CD14-positive monocyte (primary cell): ENCODE measurements at regions not wholly inside any gene's neighbourhood (a gene's known extent, or its start where the extent isn't known, plus 50 kb on each side); places are given as distances from the start of the nearest gene placed in this dataset.

Experiments
- DNase-seq, 3 donors: peaks; one replicate each; pipeline ENCODE4 v3.0.0-alpha.2; 2011 to 2022
- H2AFZ ChIP-seq: 2 replicates; pipeline ENCODE4 v1.6.0; 2012; ENCODE audit warnings: mild to moderate bottlenecking, low read depth, low read length, inconsistent platforms; ENCODE audit not compliant: insufficient read depth, poor library complexity, severe bottlenecking
- H3K27ac ChIP-seq, 2 donors: 1 replicate in 1 of 2; 2 replicates in 1 of 2; pipeline ENCODE4 v1.5.1; 2012 to 2013; ENCODE audit warnings: low read length in 2 of 2, control low read depth in 1 of 2, inconsistent platforms in 1 of 2, low read depth in 1 of 2, mild to moderate bottlenecking in 1 of 2
- H3K27me3 ChIP-seq, 2 donors: one replicate each; pipeline versions ENCODE4 v1.6.0 to v1.6.1; 2011 to 2013; ENCODE audit warnings: low read length in 2 of 2; ENCODE audit not compliant: control insufficient read depth in 2 of 2, insufficient read depth in 2 of 2
- H3K36me3 ChIP-seq, 2 donors: replicated peaks in 1 of 2; 1 replicate in 1 of 2; 2 replicates in 1 of 2; pipeline versions ENCODE4 v1.5.1 to v1.6.1; 2012 to 2013; ENCODE audit warnings: low read length in 2 of 2, control low read depth in 1 of 2, inconsistent platforms in 1 of 2, mild to moderate bottlenecking in 1 of 2; ENCODE audit not compliant: insufficient read depth in 2 of 2, control insufficient read depth in 1 of 2
- H3K4me1 ChIP-seq, 2 donors: 1 replicate in 1 of 2; 2 replicates in 1 of 2; pipeline versions ENCODE4 v1.5.1 to v1.6.1; 2012 to 2013; ENCODE audit warnings: low read length in 2 of 2, control low read depth in 1 of 2, inconsistent platforms in 1 of 2, mild to moderate bottlenecking in 1 of 2, moderate library complexity in 1 of 2; ENCODE audit not compliant: insufficient read depth in 2 of 2, control insufficient read depth in 1 of 2
- H3K4me2 ChIP-seq: replicated peaks from 2 replicates; pipeline ENCODE3; 2012; ENCODE audit warnings: low read length, moderate library complexity, mild to moderate bottlenecking; ENCODE audit not compliant: poor library complexity, severe bottlenecking; ENCODE audit errors: extremely low read depth
- H3K4me3 ChIP-seq, 3 experiments: fragments of 200-600 bp in 1 of 3; sonication (generic) in 1 of 3; replicated peaks in 1 of 3; 1 replicate in 2 of 3; 2 replicates in 1 of 3; pipeline ENCODE4 v1.5.1; 2011 to 2013; ENCODE audit warnings: low read length in 3 of 3, mild to moderate bottlenecking in 3 of 3, control low read depth in 2 of 3, low read depth in 2 of 3, inconsistent platforms in 1 of 3, moderate library complexity in 1 of 3
- H3K79me2 ChIP-seq: 2 replicates; pipeline ENCODE4 v1.6.0; 2012; ENCODE audit warnings: mild to moderate bottlenecking, control low read depth, inconsistent platforms, low read length, moderate library complexity; ENCODE audit not compliant: insufficient read depth
- H3K9ac ChIP-seq: 2 replicates; pipeline ENCODE4 v1.6.0; 2017; ENCODE audit warnings: low read length, mild to moderate bottlenecking; ENCODE audit not compliant: insufficient read depth, poor library complexity, severe bottlenecking
- H3K9me3 ChIP-seq, 2 donors: replicated peaks in 1 of 2; 1 replicate in 1 of 2; 2 replicates in 1 of 2; pipeline versions ENCODE4 v1.5.1 to v1.6.1; 2012 to 2013; ENCODE audit warnings: low read length in 2 of 2, control low read depth in 1 of 2; ENCODE audit not compliant: control insufficient read depth in 1 of 2, insufficient read depth in 1 of 2
- H4K20me1 ChIP-seq: 2 replicates; pipeline ENCODE4 v1.6.0; 2012; ENCODE audit warnings: mild to moderate bottlenecking, low read length, control low read depth, moderate library complexity; ENCODE audit not compliant: insufficient read depth
- H3K27ac Mint-ChIP-seq, 7 donors: one replicate each; pipeline ENCODE4 v1.8.0; 2020; ENCODE audit warnings: mild to moderate bottlenecking in 7 of 7, mixed read lengths in 7 of 7, moderate library complexity in 6 of 7, inconsistent platforms in 2 of 7
- H3K27me3 Mint-ChIP-seq, 3 donors: one replicate each; pipeline ENCODE4 v1.8.0; 2021 to 2022; ENCODE audit warnings: low read depth in 3 of 3, mild to moderate bottlenecking in 3 of 3, mixed read lengths in 3 of 3, moderate library complexity in 3 of 3, inconsistent platforms in 1 of 3
- H3K36me3 Mint-ChIP-seq, 2 donors: one replicate each; pipeline ENCODE4 v1.8.0; 2020; ENCODE audit warnings: mixed read lengths in 2 of 2, inconsistent platforms in 1 of 2, mild to moderate bottlenecking in 1 of 2
- H3K4me1 Mint-ChIP-seq: one replicate; pipeline ENCODE4 v1.8.0; 2020; ENCODE audit warnings: mild to moderate bottlenecking, mixed read lengths
- H3K4me3 Mint-ChIP-seq, 2 donors: one replicate each; pipeline ENCODE4 v1.8.0; 2020; ENCODE audit warnings: mild to moderate bottlenecking in 2 of 2, mixed read lengths in 2 of 2, moderate library complexity in 1 of 2
- H3K9me3 Mint-ChIP-seq, 7 donors: one replicate each; pipeline ENCODE4 v1.8.0; 2020 to 2022; ENCODE audit warnings: mixed read lengths in 7 of 7, mild to moderate bottlenecking in 6 of 7, moderate library complexity in 6 of 7, inconsistent platforms in 2 of 7
- WGBS: methylation state at CpG from one replicate; pipeline ENCODE4 v1.1.5; 2013; ENCODE audit warnings: missing lambda C conversion rate; ENCODE audit not compliant: insufficient coverage; 5-methylcytosine and 5-hydroxymethylcytosine counted together
- intact Hi-C, 2 donors: fragments of 100-400 bp; cut with micrococcal nuclease; formaldehyde crosslinking; loops; one replicate each; pipeline versions ENCODE4 v1.15.0 to v1.15.1; 2023
- TF ChIP-seq, protein P1 (sequence below): fragments of 200-600 bp; IDR thresholded peaks from one replicate; pipeline ENCODE4 v1.8.0; 2022; ENCODE audit warnings: antibody characterized with exemption, mild to moderate bottlenecking

DNA sequence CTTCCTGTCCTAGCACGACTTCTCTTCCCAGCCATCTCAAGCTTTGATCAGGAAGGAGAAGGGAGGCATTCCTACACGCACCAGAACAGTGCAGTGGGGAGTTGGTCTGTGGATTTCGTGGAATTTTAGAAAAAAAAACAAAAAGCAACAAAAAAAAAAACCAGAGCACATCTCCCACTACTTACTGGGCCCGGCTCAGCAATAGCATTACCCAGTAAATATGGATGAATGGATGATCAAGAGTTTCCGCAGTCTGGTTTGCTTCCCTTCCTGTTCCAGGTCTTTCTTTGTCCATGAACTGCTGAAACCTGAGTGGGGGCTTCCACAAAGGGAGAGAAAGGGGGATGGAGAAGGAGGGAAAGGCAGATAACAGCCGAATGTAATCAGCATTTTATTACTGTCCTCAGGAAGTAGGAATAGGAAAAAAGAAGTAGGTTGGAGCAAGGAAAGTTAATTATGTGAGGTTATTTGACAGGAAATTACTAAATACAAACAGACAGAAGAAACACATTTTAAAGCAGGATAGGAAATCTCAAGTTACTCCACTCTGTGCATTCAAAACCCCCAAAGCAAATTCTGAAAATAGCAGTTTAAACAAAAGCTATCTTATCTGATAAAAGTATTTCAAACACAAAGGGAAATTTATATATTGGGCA lies 349.0 kb downstream of the PRL start:
- H3K4me1 Mint-ChIP-seq: peaks cover 12% of the 10 kb centered on the region

GRCh38 chr6:21949211-21949801 lies 347.5 kb downstream of the PRL start:
- peaks cover 0 to 6% of the 10 kb centered on the region in 2 donors for H3K4me1 ChIP-seq
- Mint-ChIP-seq H3K4me3 (no peak overlapping the region), H3K4me1 (peaks cover 17% of the 10 kb centered on the region), H3K27me3 (no peaks in the 10 kb centered on the region), H3K36me3 (no peaks in the 10 kb centered on the region), H3K9me3 (no peaks in the 10 kb centered on the region), H3K27ac (no peak overlapping the region)
- no peak overlapping the region for H3K9ac ChIP-seq
- no peak overlapping the region for H3K27ac ChIP-seq
- TF ChIP-seq, protein P1, sequence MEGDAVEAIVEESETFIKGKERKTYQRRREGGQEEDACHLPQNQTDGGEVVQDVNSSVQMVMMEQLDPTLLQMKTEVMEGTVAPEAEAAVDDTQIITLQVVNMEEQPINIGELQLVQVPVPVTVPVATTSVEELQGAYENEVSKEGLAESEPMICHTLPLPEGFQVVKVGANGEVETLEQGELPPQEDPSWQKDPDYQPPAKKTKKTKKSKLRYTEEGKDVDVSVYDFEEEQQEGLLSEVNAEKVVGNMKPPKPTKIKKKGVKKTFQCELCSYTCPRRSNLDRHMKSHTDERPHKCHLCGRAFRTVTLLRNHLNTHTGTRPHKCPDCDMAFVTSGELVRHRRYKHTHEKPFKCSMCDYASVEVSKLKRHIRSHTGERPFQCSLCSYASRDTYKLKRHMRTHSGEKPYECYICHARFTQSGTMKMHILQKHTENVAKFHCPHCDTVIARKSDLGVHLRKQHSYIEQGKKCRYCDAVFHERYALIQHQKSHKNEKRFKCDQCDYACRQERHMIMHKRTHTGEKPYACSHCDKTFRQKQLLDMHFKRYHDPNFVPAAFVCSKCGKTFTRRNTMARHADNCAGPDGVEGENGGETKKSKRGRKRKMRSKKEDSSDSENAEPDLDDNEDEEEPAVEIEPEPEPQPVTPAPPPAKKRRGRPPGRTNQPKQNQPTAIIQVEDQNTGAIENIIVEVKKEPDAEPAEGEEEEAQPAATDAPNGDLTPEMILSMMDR: no peak
- no peaks in the 10 kb centered on the region for H3K9me3 ChIP-seq
- H3K79me2 ChIP-seq: no peaks in the 10 kb centered on the region
- DNase-seq: no peak
- WGBS: no CpG with 5 or more reads among the region's 3 CpGs
- H3K4me2 ChIP-seq: no peak overlapping the region
- H3K36me3 ChIP-seq: no peaks in the 10 kb centered on the region
- intact Hi-C loops: no loop called here
- no peaks in the 10 kb centered on the region for H4K20me1 ChIP-seq
- H2AFZ ChIP-seq: no peak overlapping the region
- H3K27me3 ChIP-seq: no peaks in the 10 kb centered on the region
- H3K4me3 ChIP-seq: no peak overlapping the region

More for the DNA sequence above, 349.0 kb downstream of the PRL start:
- Histone ChIP-seq H3K4me2 (no peak overlapping the region), H3K9me3 (no peaks in the 10 kb centered on the region), H3K27me3 (no peaks in the 10 kb centered on the region), H3K27ac (no peak overlapping the region), H3K79me2 (no peaks in the 10 kb centered on the region), H4K20me1 (no peaks in the 10 kb centered on the region), H3K9ac (no peak overlapping the region), H3K4me3 (no peak overlapping the region), H3K4me1 (peaks cover 0 to 6% of the 10 kb centered on the region in 2 donors), H3K36me3 (no peaks in the 10 kb centered on the region), H2AFZ (peak overlapping the region; percentile 18)
- 53% methylated on average over 2 of the region's 6 CpGs for WGBS
- Mint-ChIP-seq H3K27ac (peak overlapping the region in 1 of 7 donors; percentile 17), H3K27me3 (no peaks in the 10 kb centered on the region), H3K9me3 (no peaks in the 10 kb centered on the region), H3K4me3 (no peak overlapping the region), H3K36me3 (no peaks in the 10 kb centered on the region)
- TF ChIP-seq, protein P1: no peak
- intact Hi-C loops: no loop called here
- no peak for DNase-seq
